ENCODE measurements at regions not wholly inside any gene's neighbourhood (a gene's known extent, or its start where the extent isn't known, plus 50 kb on each side); places are given as distances from the start of the nearest gene placed in this dataset.

DNA sequence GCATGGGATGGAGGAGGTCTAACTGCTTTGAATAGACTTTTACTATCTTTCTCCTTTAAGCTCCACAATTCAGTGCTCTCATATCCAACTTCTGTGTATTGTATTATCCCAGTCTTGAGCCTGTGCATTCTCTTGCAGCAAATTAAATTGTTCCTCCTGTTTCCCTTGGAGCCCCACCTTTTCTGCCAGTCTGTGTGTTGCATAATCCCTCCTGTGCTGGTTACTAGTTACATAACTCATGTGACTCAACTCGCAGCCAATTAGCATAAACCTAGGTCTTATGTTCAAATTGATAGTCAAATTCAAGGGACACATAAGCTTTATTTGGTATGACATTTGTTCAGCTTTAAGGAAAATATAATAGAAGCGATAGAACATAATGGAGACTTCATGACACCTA is 1863.5 kb downstream of the MRPL39 start:
- TF ChIP-seq, protein P1, sequence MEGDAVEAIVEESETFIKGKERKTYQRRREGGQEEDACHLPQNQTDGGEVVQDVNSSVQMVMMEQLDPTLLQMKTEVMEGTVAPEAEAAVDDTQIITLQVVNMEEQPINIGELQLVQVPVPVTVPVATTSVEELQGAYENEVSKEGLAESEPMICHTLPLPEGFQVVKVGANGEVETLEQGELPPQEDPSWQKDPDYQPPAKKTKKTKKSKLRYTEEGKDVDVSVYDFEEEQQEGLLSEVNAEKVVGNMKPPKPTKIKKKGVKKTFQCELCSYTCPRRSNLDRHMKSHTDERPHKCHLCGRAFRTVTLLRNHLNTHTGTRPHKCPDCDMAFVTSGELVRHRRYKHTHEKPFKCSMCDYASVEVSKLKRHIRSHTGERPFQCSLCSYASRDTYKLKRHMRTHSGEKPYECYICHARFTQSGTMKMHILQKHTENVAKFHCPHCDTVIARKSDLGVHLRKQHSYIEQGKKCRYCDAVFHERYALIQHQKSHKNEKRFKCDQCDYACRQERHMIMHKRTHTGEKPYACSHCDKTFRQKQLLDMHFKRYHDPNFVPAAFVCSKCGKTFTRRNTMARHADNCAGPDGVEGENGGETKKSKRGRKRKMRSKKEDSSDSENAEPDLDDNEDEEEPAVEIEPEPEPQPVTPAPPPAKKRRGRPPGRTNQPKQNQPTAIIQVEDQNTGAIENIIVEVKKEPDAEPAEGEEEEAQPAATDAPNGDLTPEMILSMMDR (IDR thresholded peaks at IDR 0.05; ENCODE audit: low read length), result no peak
- TF ChIP-seq EZH2phosphoT487 (IDR thresholded peaks at IDR 0.05; ENCODE audit: low read length) (no peak), EZH2 (optimal IDR thresholded peaks at IDR 0.05; ENCODE audit: low read depth, low read length) (no peak)
- H3K9me3 ChIP-seq (replicated peaks; ENCODE audit: insufficient read depth, low read length), result no peaks in the 10 kb centered on the region
- no peak overlapping the region for H3K4me3 ChIP-seq (ENCODE audit: low read length)
- H3K4me2 ChIP-seq (ENCODE audit: low read depth, low read length), result no peak overlapping the region
- H3K9me2 ChIP-seq (replicated peaks; ENCODE audit: insufficient read depth, low read length), result no peaks in the 10 kb centered on the region
- no peak for DNase-seq
- H3K4me1 ChIP-seq (ENCODE audit: low read length), result no peaks in the 10 kb centered on the region
- H3F3A ChIP-seq (ENCODE audit: insufficient read depth, low read length), result no peaks in the 10 kb centered on the region
- no peaks in the 10 kb centered on the region for H3K27me3 ChIP-seq (replicated peaks; ENCODE audit: insufficient read depth, low read length)
- H4K20me1 ChIP-seq (ENCODE audit: insufficient read depth, low read length), result no peaks in the 10 kb centered on the region
- no peak overlapping the region for H3K27ac ChIP-seq (ENCODE audit: low read length)
- no peak overlapping the region for H3K9ac ChIP-seq (ENCODE audit: low read length)
- no peaks in the 10 kb centered on the region for H3K36me3 ChIP-seq (replicated peaks; ENCODE audit: insufficient read depth, low read length)
- no peaks in the 10 kb centered on the region for H3K79me2 ChIP-seq (ENCODE audit: low read length)
- no peak overlapping the region for H2AFZ ChIP-seq (ENCODE audit: low read length)

DNA sequence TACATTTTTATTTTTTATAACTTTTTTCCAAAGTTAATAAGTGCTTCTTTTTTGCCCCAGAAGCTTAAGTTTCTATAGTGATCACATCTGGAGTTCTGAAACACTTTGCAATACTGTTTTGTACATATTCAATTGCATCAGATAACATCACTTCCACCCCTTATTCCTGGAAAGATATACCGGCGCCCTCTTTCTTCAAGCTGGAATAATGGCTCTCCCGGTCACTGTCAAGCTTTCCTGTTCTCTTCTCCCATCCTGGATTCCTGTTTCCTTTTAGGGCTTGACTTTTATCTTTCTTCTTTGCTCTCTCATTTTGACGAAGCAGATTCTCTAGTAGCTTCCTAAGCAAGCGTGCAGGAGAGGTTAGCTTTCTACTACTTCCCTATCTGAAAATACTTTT is 1866.8 kb downstream of the MRPL39 start:
- no peak overlapping the region for H3K9ac ChIP-seq (ENCODE audit: low read length)
- no peak for DNase-seq
- H3K79me2 ChIP-seq (ENCODE audit: low read length), result no peaks in the 10 kb centered on the region
- H3F3A ChIP-seq (ENCODE audit: insufficient read depth, low read length), result no peaks in the 10 kb centered on the region
- H3K9me2 ChIP-seq (replicated peaks; ENCODE audit: insufficient read depth, low read length), result no peaks in the 10 kb centered on the region
- no peak overlapping the region for H3K27ac ChIP-seq (ENCODE audit: low read length)
- no peaks in the 10 kb centered on the region for H4K20me1 ChIP-seq (ENCODE audit: insufficient read depth, low read length)
- H3K9me3 ChIP-seq (replicated peaks; ENCODE audit: insufficient read depth, low read length), result no peaks in the 10 kb centered on the region
- TF ChIP-seq, protein P1 (IDR thresholded peaks at IDR 0.05; ENCODE audit: low read length), result no peak
- TF ChIP-seq EZH2phosphoT487 (IDR thresholded peaks at IDR 0.05; ENCODE audit: low read length), result no peak
- no peak for TF ChIP-seq EZH2 (optimal IDR thresholded peaks at IDR 0.05; ENCODE audit: low read depth, low read length)
- no peak overlapping the region for H2AFZ ChIP-seq (ENCODE audit: low read length)
- no peaks in the 10 kb centered on the region for H3K36me3 ChIP-seq (replicated peaks; ENCODE audit: insufficient read depth, low read length)
- no peaks in the 10 kb centered on the region for H3K4me1 ChIP-seq (ENCODE audit: low read length)
- no peaks in the 10 kb centered on the region for H3K27me3 ChIP-seq (replicated peaks; ENCODE audit: insufficient read depth, low read length)
- no peak overlapping the region for H3K4me2 ChIP-seq (ENCODE audit: low read depth, low read length)
- no peak overlapping the region for H3K4me3 ChIP-seq (ENCODE audit: low read length)

DNA sequence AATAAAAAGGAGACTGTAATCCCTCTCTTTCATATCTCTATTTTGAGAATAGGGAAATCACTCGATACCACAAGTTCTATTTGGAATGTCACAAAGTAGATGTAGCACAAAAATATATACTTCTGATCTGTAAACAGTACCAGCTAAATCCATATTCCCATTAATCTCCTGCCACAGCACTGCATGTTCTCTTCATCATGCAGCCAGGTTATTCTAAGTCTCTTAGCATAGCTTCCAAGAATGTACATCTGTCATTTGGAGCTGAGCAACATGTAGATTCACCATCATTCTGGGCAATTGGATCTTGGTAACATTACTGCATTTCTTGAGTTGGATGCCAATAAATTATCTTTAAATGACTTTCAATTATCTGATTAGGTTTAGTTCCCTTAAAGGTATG is 1874.5 kb downstream of the MRPL39 start:
- no peak for DNase-seq

More for the DNA sequence above, 1874.5 kb downstream of the MRPL39 start:
- Histone ChIP-seq H3K27ac (ENCODE audit: low read length) (no peak overlapping the region), H3K27me3 (replicated peaks; ENCODE audit: insufficient read depth, low read length) (no peaks in the 10 kb centered on the region), H3K9ac (ENCODE audit: low read length) (no peak overlapping the region), H3K4me2 (ENCODE audit: low read depth, low read length) (no peak overlapping the region), H3F3A (ENCODE audit: insufficient read depth, low read length) (no peaks in the 10 kb centered on the region), H3K4me1 (ENCODE audit: low read length) (no peaks in the 10 kb centered on the region), H4K20me1 (ENCODE audit: insufficient read depth, low read length) (no peaks in the 10 kb centered on the region), H3K4me3 (ENCODE audit: low read length) (no peak overlapping the region), H3K9me3 (replicated peaks; ENCODE audit: insufficient read depth, low read length) (no peaks in the 10 kb centered on the region), H2AFZ (ENCODE audit: low read length) (no peak overlapping the region), H3K9me2 (replicated peaks; ENCODE audit: insufficient read depth, low read length) (no peaks in the 10 kb centered on the region), H3K36me3 (replicated peaks; ENCODE audit: insufficient read depth, low read length) (no peaks in the 10 kb centered on the region), H3K79me2 (ENCODE audit: low read length) (no peaks in the 10 kb centered on the region)
- no peak for TF ChIP-seq EZH2 (optimal IDR thresholded peaks at IDR 0.05; ENCODE audit: low read depth, low read length)
- TF ChIP-seq EZH2phosphoT487 (IDR thresholded peaks at IDR 0.05; ENCODE audit: low read length), result no peak
- TF ChIP-seq, protein P1 (IDR thresholded peaks at IDR 0.05; ENCODE audit: low read length), result no peak
